Body of pancreas (tissue), 4 donors: ENCODE measurements at regions not wholly inside any gene's neighbourhood (a gene's known extent, or its start where the extent isn't known, plus 50 kb on each side); places are given as distances from the start of the nearest gene placed in this dataset.

Source experiments
- POLR2A ChIP-seq, 3 donors: fragments of 450-650 bp; IDR thresholded peaks; one replicate each; pipeline ENCODE4 v1.6.1; 2016; ENCODE audit warnings: antibody characterized with exemption in 3 of 3, mild to moderate bottlenecking in 2 of 3
- TF ChIP-seq, protein P1 (sequence below), 7 experiments: fragments of 450-650 bp in 4 of 7; fragments of 200-600 bp in 3 of 7; sonication (generic) in 3 of 7; IDR thresholded peaks; one replicate each; pipeline ENCODE4 v1.5.1; 2016 to 2019; ENCODE audit warnings: antibody characterized with exemption in 7 of 7

DNA sequence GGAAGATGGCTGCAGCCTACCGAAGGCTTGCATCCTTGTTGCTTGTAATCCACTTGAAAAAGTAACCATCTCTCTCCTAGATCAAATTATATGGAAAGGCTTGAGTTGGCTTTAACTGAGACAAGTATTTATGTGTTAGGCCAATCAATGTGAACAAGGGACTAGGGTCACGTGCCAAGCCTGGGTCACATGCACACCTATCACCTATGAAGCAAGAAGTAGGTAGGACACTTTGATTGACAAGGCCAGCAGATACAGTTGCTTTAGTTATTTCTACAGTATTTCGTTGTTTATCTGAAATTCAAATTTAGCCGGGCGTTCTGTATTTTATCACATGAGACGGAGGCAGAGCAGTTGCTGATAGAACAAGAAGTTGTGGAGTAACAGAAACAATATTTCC lies 212.3 kb upstream of the OTX2 start:
- TF ChIP-seq, protein P1, sequence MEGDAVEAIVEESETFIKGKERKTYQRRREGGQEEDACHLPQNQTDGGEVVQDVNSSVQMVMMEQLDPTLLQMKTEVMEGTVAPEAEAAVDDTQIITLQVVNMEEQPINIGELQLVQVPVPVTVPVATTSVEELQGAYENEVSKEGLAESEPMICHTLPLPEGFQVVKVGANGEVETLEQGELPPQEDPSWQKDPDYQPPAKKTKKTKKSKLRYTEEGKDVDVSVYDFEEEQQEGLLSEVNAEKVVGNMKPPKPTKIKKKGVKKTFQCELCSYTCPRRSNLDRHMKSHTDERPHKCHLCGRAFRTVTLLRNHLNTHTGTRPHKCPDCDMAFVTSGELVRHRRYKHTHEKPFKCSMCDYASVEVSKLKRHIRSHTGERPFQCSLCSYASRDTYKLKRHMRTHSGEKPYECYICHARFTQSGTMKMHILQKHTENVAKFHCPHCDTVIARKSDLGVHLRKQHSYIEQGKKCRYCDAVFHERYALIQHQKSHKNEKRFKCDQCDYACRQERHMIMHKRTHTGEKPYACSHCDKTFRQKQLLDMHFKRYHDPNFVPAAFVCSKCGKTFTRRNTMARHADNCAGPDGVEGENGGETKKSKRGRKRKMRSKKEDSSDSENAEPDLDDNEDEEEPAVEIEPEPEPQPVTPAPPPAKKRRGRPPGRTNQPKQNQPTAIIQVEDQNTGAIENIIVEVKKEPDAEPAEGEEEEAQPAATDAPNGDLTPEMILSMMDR (IDR thresholded peaks at IDR 0.05): no peak
- TF ChIP-seq POLR2A (IDR thresholded peaks at IDR 0.05): no peak
